Mesothelial cell of epicardium (in vitro differentiated cells): ENCODE measurements at regions not wholly inside any gene's neighbourhood (a gene's known extent, or its start where the extent isn't known, plus 50 kb on each side); places are given as distances from the start of the nearest gene placed in this dataset.

Experiments
- DNase-seq, 2 experiments: peaks; one replicate each; pipeline ENCODE4 v3.0.0; 2021; ENCODE audit warnings: low spot score in 2 of 2; ENCODE audit not compliant: unreplicated experiment in 2 of 2
- H3K27ac Mint-ChIP-seq: 2 replicates; pipeline ENCODE4 v1.8.0; 2021; ENCODE audit warnings: mixed read lengths
- H3K27me3 Mint-ChIP-seq: 2 replicates; pipeline ENCODE4 v1.8.0; 2021; ENCODE audit warnings: low read depth, mixed read lengths
- H3K36me3 Mint-ChIP-seq: 2 replicates; pipeline ENCODE4 v1.8.0; 2021; ENCODE audit warnings: mixed read lengths
- H3K4me1 Mint-ChIP-seq: 2 replicates; pipeline ENCODE4 v1.8.0; 2021; ENCODE audit warnings: mixed read lengths
- H3K4me3 Mint-ChIP-seq: 2 replicates; pipeline ENCODE4 v1.8.0; 2021; ENCODE audit warnings: mild to moderate bottlenecking, moderate library complexity, mixed read lengths
- H3K9me3 Mint-ChIP-seq: 2 replicates; pipeline ENCODE4 v1.8.0; 2021; ENCODE audit warnings: mixed read lengths
- CTCF ChIP-seq: fragments of 200-600 bp; sonication (generic); IDR thresholded peaks from one replicate; pipeline ENCODE4 v1.5.0; 2021; ENCODE audit warnings: antibody characterized with exemption; ENCODE audit not compliant: unreplicated experiment

GRCh38 chr13:78024996-78025395 is 106.4 kb upstream of the EDNRB start:
- Mint-ChIP-seq H3K36me3 (peaks cover 4% of the 10 kb centered on the region), H3K27me3 (no peaks in the 10 kb centered on the region), H3K9me3 (peaks cover 13% of the 10 kb centered on the region), H3K27ac (no peak overlapping the region), H3K4me1 (peaks cover under 1% of the 10 kb centered on the region), H3K4me3 (no peak overlapping the region)
- no peak for DNase-seq
- no peak for TF ChIP-seq CTCF

- Mint-ChIP-seq H3K4me3 (no peak overlapping the region), H3K9me3 (peaks cover 23% of the 10 kb centered on the region), H3K27me3 (no peaks in the 10 kb centered on the region), H3K4me1 (no peaks in the 10 kb centered on the region), H3K27ac (peak overlapping the region; percentile 15), H3K36me3 (peaks cover 4% of the 10 kb centered on the region)
- no peak for TF ChIP-seq CTCF
- no peak for DNase-seq
Observed at GRCh38 chr13:78022164-78022877, 103.7 kb upstream of the EDNRB start.

GRCh38 chr13:78020861-78021260 is 102.2 kb upstream of the EDNRB start:
- Mint-ChIP-seq H3K36me3 (peaks cover 4% of the 10 kb centered on the region), H3K27me3 (no peaks in the 10 kb centered on the region), H3K4me1 (no peaks in the 10 kb centered on the region), H3K4me3 (no peak overlapping the region), H3K9me3 (peaks cover 35% of the 10 kb centered on the region), H3K27ac (no peak overlapping the region)
- DNase-seq: no peak
- no peak for TF ChIP-seq CTCF

GRCh38 chr13:78015782-78016181 is 97.2 kb upstream of the EDNRB start:
- H3K36me3 Mint-ChIP-seq: no peaks in the 10 kb centered on the region
- H3K27ac Mint-ChIP-seq: no peak overlapping the region
- peaks cover 27% of the 10 kb centered on the region for H3K9me3 Mint-ChIP-seq
- H3K4me1 Mint-ChIP-seq: no peaks in the 10 kb centered on the region
- TF ChIP-seq CTCF: no peak
- H3K27me3 Mint-ChIP-seq: no peaks in the 10 kb centered on the region
- DNase-seq: no peak
- H3K4me3 Mint-ChIP-seq: no peak overlapping the region

- H3K27me3 Mint-ChIP-seq: no peaks in the 10 kb centered on the region
- DNase-seq: no peak
- H3K4me3 Mint-ChIP-seq: no peak overlapping the region
- H3K4me1 Mint-ChIP-seq: no peaks in the 10 kb centered on the region
- no peak overlapping the region for H3K27ac Mint-ChIP-seq
- no peaks in the 10 kb centered on the region for H3K36me3 Mint-ChIP-seq
- peaks cover 14% of the 10 kb centered on the region for H3K9me3 Mint-ChIP-seq
- no peak for TF ChIP-seq CTCF
Observed at GRCh38 chr13:78012046-78012445, 93.4 kb upstream of the EDNRB start.
